ENCODE measurements at regions not wholly inside any gene's neighbourhood (a gene's known extent, or its start where the extent isn't known, plus 50 kb on each side); places are given as distances from the start of the nearest gene placed in this dataset.

- TF ChIP-seq RCOR2 (CRISPR knock-in tag; IDR thresholded peaks at IDR 0.05) (no peak), POLR2A (IDR thresholded peaks at IDR 0.05; ENCODE audit: insufficient read depth in 1 of 2, low read depth in 2 of 2, low read length in 2 of 2) (no peak), TIGD3 (CRISPR knock-in tag; IDR thresholded peaks at IDR 0.05; ENCODE audit: borderline replicate concordance) (no peak), ZZZ3 (CRISPR knock-in tag; IDR thresholded peaks at IDR 0.05; ENCODE audit: borderline replicate concordance) (no peak), ZNF274 (CRISPR knock-in tag; IDR thresholded peaks at IDR 0.05) (no peak), ATF3 (CRISPR knock-in tag; IDR thresholded peaks at IDR 0.05) (no peak), MYC (CRISPR knock-in tag; IDR thresholded peaks at IDR 0.05; ENCODE audit: borderline replicate concordance) (no peak), MAZ (IDR thresholded peaks at IDR 0.05; ENCODE audit: borderline replicate concordance, low read depth, low read length) (no peak), MAZ (CRISPR knock-in tag; IDR thresholded peaks at IDR 0.05; ENCODE audit: low read depth) (no peak)
Measured at GRCh38 chr22:47765757-47766156, 1003.3 kb downstream of the TBC1D22A start.

All from HepG2 (cell line).